GM12878 (cell line): ENCODE measurements at regions not wholly inside any gene's neighbourhood (a gene's known extent, or its start where the extent isn't known, plus 50 kb on each side); places are given as distances from the start of the nearest gene placed in this dataset.

Experiments used
- ELK1 ChIP-seq: IDR thresholded peaks from 2 replicates; pipeline ENCODE4 v1.6.1; 2012; ENCODE audit warnings: low read depth, low read length, improper control_type of control experiment
- EP300 ChIP-seq, 2 experiments: fragments of 150-350 bp in 1 of 2; IDR thresholded peaks; 2 replicates each; pipeline ENCODE4 v1.6.1; 2011 to 2012; ENCODE audit warnings: low read depth in 2 of 2, low read length in 2 of 2, borderline replicate concordance in 1 of 2, improper control_type of control experiment in 1 of 2, inconsistent platforms in 1 of 2; ENCODE audit not compliant: control insufficient read depth in 1 of 2
- ETV6 ChIP-seq, 2 experiments: fragments of 450-650 bp in 1 of 2; IDR thresholded peaks in 1 of 2; conservative IDR thresholded peaks in 1 of 2; 2 replicates each; pipeline ENCODE4 v1.6.1; 2014; ENCODE audit warnings: antibody characterized with exemption in 1 of 2, borderline replicate concordance in 1 of 2, low read depth in 1 of 2, mild to moderate bottlenecking in 1 of 2, moderate library complexity in 1 of 2
- IKZF2 ChIP-seq, 2 experiments: fragments of 450-650 bp; IDR thresholded peaks; 2 replicates each; pipeline ENCODE4 v1.6.1; 2017; ENCODE audit warnings: mild to moderate bottlenecking in 2 of 2, moderate library complexity in 2 of 2
- POLR2A ChIP-seq: IDR thresholded peaks from 2 replicates; pipeline ENCODE4 v1.6.1; 2011; ENCODE audit warnings: low read depth, mild to moderate bottlenecking, low read length
- RFX5 ChIP-seq: IDR thresholded peaks from 2 replicates; pipeline ENCODE4 v1.6.1; 2011; ENCODE audit warnings: low read depth, low read length, improper control_type of control experiment
- SREBF2 ChIP-seq: IDR thresholded peaks from 2 replicates; pipeline ENCODE4 v1.6.1; 2012; ENCODE audit warnings: mild to moderate bottlenecking, low read length
- SUZ12 ChIP-seq: fragments of 200-600 bp; sonication (generic); IDR thresholded peaks from one replicate; pipeline ENCODE4 v1.6.1; 2018; ENCODE audit warnings: antibody characterized with exemption, mild to moderate bottlenecking; ENCODE audit not compliant: unreplicated experiment
- TAF1 ChIP-seq: IDR thresholded peaks from 2 replicates; pipeline ENCODE4 v1.6.1; 2011; ENCODE audit warnings: mild to moderate bottlenecking, low read depth, low read length, borderline replicate concordance
- TCF7 ChIP-seq: IDR thresholded peaks from 2 replicates; pipeline ENCODE4 v1.6.1; 2014; ENCODE audit warnings: antibody characterized with exemption, borderline replicate concordance
- ZNF274 ChIP-seq: IDR thresholded peaks from one replicate; pipeline ENCODE4 v1.8.0; 2011; ENCODE audit not compliant: insufficient read length, insufficient read depth
- TF ChIP-seq, protein P1 (sequence below): IDR thresholded peaks from 2 replicates; pipeline ENCODE4 v1.6.1; 2012; ENCODE audit warnings: low read depth, low read length, improper control_type of control experiment
- TF ChIP-seq, protein P2 (sequence below), 3 experiments: IDR thresholded peaks in 2 of 3; conservative IDR thresholded peaks in 1 of 3; 2 replicates each; pipeline ENCODE4 v1.5.1; 2011; ENCODE audit warnings: low read depth in 3 of 3, low read length in 3 of 3, mild to moderate bottlenecking in 3 of 3, control low read depth in 2 of 3, moderate library complexity in 2 of 3, inconsistent platforms in 1 of 3, mixed read lengths in 1 of 3; ENCODE audit not compliant: control insufficient read depth in 2 of 3, insufficient read depth in 1 of 3; ENCODE audit errors: extremely low read depth in 1 of 3

GRCh38 chr2:142756430-142756829, 121.0 kb upstream of the KYNU start:
- TF ChIP-seq SUZ12: no peak
- no peak for TF ChIP-seq POLR2A
- no peak for TF ChIP-seq ZNF274
- no peak for TF ChIP-seq IKZF2 (IDR thresholded peaks at IDR 0.05)
- TF ChIP-seq TCF7: no peak
- no peak for TF ChIP-seq EP300 (IDR thresholded peaks at IDR 0.05; ENCODE audit: borderline replicate concordance in 1 of 2, control insufficient read depth in 1 of 2, low read depth in 2 of 2, low read length in 2 of 2)
- TF ChIP-seq ELK1: no peak
- no peak for TF ChIP-seq SREBF2
- TF ChIP-seq ETV6 (conservative IDR thresholded peaks at IDR 0.05 in 1 of 2, IDR thresholded peaks at IDR 0.05 in 1 of 2; ENCODE audit: borderline replicate concordance in 1 of 2, low read depth in 1 of 2): no peak
- TF ChIP-seq, protein P1, sequence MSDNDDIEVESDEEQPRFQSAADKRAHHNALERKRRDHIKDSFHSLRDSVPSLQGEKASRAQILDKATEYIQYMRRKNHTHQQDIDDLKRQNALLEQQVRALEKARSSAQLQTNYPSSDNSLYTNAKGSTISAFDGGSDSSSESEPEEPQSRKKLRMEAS: no peak
- TF ChIP-seq, protein P2, sequence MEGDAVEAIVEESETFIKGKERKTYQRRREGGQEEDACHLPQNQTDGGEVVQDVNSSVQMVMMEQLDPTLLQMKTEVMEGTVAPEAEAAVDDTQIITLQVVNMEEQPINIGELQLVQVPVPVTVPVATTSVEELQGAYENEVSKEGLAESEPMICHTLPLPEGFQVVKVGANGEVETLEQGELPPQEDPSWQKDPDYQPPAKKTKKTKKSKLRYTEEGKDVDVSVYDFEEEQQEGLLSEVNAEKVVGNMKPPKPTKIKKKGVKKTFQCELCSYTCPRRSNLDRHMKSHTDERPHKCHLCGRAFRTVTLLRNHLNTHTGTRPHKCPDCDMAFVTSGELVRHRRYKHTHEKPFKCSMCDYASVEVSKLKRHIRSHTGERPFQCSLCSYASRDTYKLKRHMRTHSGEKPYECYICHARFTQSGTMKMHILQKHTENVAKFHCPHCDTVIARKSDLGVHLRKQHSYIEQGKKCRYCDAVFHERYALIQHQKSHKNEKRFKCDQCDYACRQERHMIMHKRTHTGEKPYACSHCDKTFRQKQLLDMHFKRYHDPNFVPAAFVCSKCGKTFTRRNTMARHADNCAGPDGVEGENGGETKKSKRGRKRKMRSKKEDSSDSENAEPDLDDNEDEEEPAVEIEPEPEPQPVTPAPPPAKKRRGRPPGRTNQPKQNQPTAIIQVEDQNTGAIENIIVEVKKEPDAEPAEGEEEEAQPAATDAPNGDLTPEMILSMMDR (IDR thresholded peaks at IDR 0.05 in 2 of 3, conservative IDR thresholded peaks at IDR 0.05 in 1 of 3; ENCODE audit: control insufficient read depth in 2 of 3, extremely low read depth in 1 of 3, insufficient read depth in 1 of 3, low read depth in 3 of 3, low read length in 3 of 3): no peak
- no peak for TF ChIP-seq RFX5
- TF ChIP-seq TAF1: no peak
